Tibial artery (tissue), 4 donors: ENCODE measurements at regions not wholly inside any gene's neighbourhood (a gene's known extent, or its start where the extent isn't known, plus 50 kb on each side); places are given as distances from the start of the nearest gene placed in this dataset.

Experiments
- DNase-seq, 2 donors: peaks; one replicate each; pipeline ENCODE4 v3.0.0-alpha.2; 2019
- H3K27ac ChIP-seq, 2 donors: fragments of 200-600 bp; sonication (generic) in 1 of 2; 1 replicate in 1 of 2; 2 replicates in 1 of 2; pipeline ENCODE4 v1.5.1; 2018 to 2019; ENCODE audit warnings: mild to moderate bottlenecking in 1 of 2
- H3K27me3 ChIP-seq, 2 donors: fragments of 200-600 bp; sonication (generic) in 1 of 2; one replicate each; pipeline versions ENCODE4 v1.5.1 to v1.6.0; 2016 to 2019
- H3K36me3 ChIP-seq, 3 donors: fragments of 200-600 bp; sonication (generic) in 2 of 3; one replicate each; pipeline ENCODE4 v1.5.1; 2016 to 2019; ENCODE audit warnings: mild to moderate bottlenecking in 2 of 3
- H3K4me1 ChIP-seq, 4 donors: fragments of 200-600 bp; sonication (generic) in 2 of 4; 1 replicate in 3 of 4; 2 replicates in 1 of 4; pipeline ENCODE4 v1.5.1; 2016 to 2019
- H3K4me3 ChIP-seq, 2 donors: fragments of 200-600 bp; sonication (generic) in 1 of 2; 1 replicate in 1 of 2; 2 replicates in 1 of 2; pipeline ENCODE4 v1.5.1; 2018 to 2019; ENCODE audit warnings: mild to moderate bottlenecking in 2 of 2
- H3K9me3 ChIP-seq, 3 donors: fragments of 200-600 bp; sonication (generic) in 1 of 3; one replicate each; pipeline ENCODE4 v1.5.1; 2016 to 2019
- CTCF ChIP-seq, 2 experiments: fragments of 200-600 bp in 1 of 2; fragments of 450-650 bp in 1 of 2; IDR thresholded peaks; one replicate each; pipeline ENCODE4 v1.5.1; 2017 to 2019; ENCODE audit warnings: antibody characterized with exemption in 2 of 2, mild to moderate bottlenecking in 1 of 2, moderate library complexity in 1 of 2
- intact Hi-C: fragments of 100-400 bp; cut with DNase I; formaldehyde crosslinking; loops from one replicate; pipeline ENCODE4 v1.15.0; 2023; ENCODE audit warnings: low total_unique reads

- H3K9me3 ChIP-seq, result no peaks in the 10 kb centered on the region
- no peaks in the 10 kb centered on the region for H3K36me3 ChIP-seq
- intact Hi-C loops, result no loop called here
- no peak for DNase-seq
- peaks cover 0 to 27% (median 17%) of the 10 kb centered on the region in 4 donors for H3K4me1 ChIP-seq
- H3K27me3 ChIP-seq, result peaks cover 0 to 2% of the 10 kb centered on the region in 2 donors
- TF ChIP-seq CTCF (IDR thresholded peaks at IDR 0.05), result no peak
- no peak overlapping the region for H3K27ac ChIP-seq
- H3K4me3 ChIP-seq, result no peak overlapping the region
These were observed 63.6 kb upstream of the SIRPA start for GRCh38 chr20:1831606-1832005.

- no peak for TF ChIP-seq CTCF (IDR thresholded peaks at IDR 0.05)
- Histone ChIP-seq H3K27ac (no peak overlapping the region), H3K4me1 (peaks cover 0 to 27% (median 17%) of the 10 kb centered on the region in 4 donors), H3K36me3 (no peaks in the 10 kb centered on the region), H3K27me3 (peaks cover 0 to 2% of the 10 kb centered on the region in 2 donors), H3K9me3 (no peaks in the 10 kb centered on the region), H3K4me3 (no peak overlapping the region)
- no peak for DNase-seq
- intact Hi-C loops, result no loop called here
These were observed 64.1 kb upstream of the SIRPA start for GRCh38 chr20:1831096-1831495.

- Histone ChIP-seq H3K27ac (no peak overlapping the region), H3K4me1 (peaks cover 0 to 21% (median 15%) of the 10 kb centered on the region in 4 donors), H3K9me3 (no peaks in the 10 kb centered on the region), H3K27me3 (peaks cover 0 to 2% of the 10 kb centered on the region in 2 donors), H3K4me3 (no peak overlapping the region), H3K36me3 (no peaks in the 10 kb centered on the region)
- DNase-seq, result no peak
- intact Hi-C loops, result no loop called here
- TF ChIP-seq CTCF (IDR thresholded peaks at IDR 0.05), result no peak
These were observed 65.0 kb upstream of the SIRPA start for GRCh38 chr20:1830240-1830639.

GRCh38 chr20:1829531-1829930, 65.7 kb upstream of the SIRPA start:
- no peaks in the 10 kb centered on the region for H3K9me3 ChIP-seq
- peaks cover 0 to 16% (median 8%) of the 10 kb centered on the region in 4 donors for H3K4me1 ChIP-seq
- no peak overlapping the region for H3K27ac ChIP-seq

GRCh38 chr20:1828786-1829131, 66.4 kb upstream of the SIRPA start:
- intact Hi-C loops, result no loop called here
- no peak overlapping the region for H3K27ac ChIP-seq
- no peak for TF ChIP-seq CTCF (IDR thresholded peaks at IDR 0.05)

More at GRCh38 chr20:1829531-1829930, 65.7 kb upstream of the SIRPA start:
- no peaks in the 10 kb centered on the region for H3K36me3 ChIP-seq
- no peak for TF ChIP-seq CTCF (IDR thresholded peaks at IDR 0.05)
- no peak overlapping the region for H3K4me3 ChIP-seq
- H3K27me3 ChIP-seq, result peaks cover 0 to 2% of the 10 kb centered on the region in 2 donors
- intact Hi-C loops, result no loop called here
- no peak for DNase-seq

More at GRCh38 chr20:1828786-1829131, 66.4 kb upstream of the SIRPA start:
- no peak for DNase-seq
- peaks cover 0 to 2% (median 0%) of the 10 kb centered on the region in 3 donors for H3K9me3 ChIP-seq
- H3K27me3 ChIP-seq, result peaks cover 0 to 2% of the 10 kb centered on the region in 2 donors
- no peaks in the 10 kb centered on the region for H3K36me3 ChIP-seq
- peaks cover 0 to 16% (median 7%) of the 10 kb centered on the region in 4 donors for H3K4me1 ChIP-seq
- no peak overlapping the region for H3K4me3 ChIP-seq
